ENCODE measurements at regions not wholly inside any gene's neighbourhood (a gene's known extent, or its start where the extent isn't known, plus 50 kb on each side); places are given as distances from the start of the nearest gene placed in this dataset.

GRCh38 chr6:54717849-54718455 lies 128.6 kb upstream of the FAM83B start:
- peak in 2 of 3 donors; percentile 21 to 29 for DNase-seq

GRCh38 chr6:54718541-54719023 lies 128.0 kb upstream of the FAM83B start:
- no peak for DNase-seq

- peak in 2 of 3 donors; percentile 17 to 45 for DNase-seq
Observed at GRCh38 chr6:54719131-54719530, 127.4 kb upstream of the FAM83B start.

GRCh38 chr6:54719633-54720032 lies 126.9 kb upstream of the FAM83B start:
- DNase-seq, result no peak

GRCh38 chr6:54722328-54722727 lies 124.2 kb upstream of the FAM83B start:
- DNase-seq, result no peak

- DNase-seq, result no peak
Observed at GRCh38 chr6:54729716-54730115, 116.9 kb upstream of the FAM83B start.

GRCh38 chr6:54730767-54731630 lies 115.6 kb upstream of the FAM83B start:
- no peak for DNase-seq

- DNase-seq, result no peak
Observed at GRCh38 chr6:54737247-54737646, 109.3 kb upstream of the FAM83B start.

- DNase-seq, result no peak
Observed at GRCh38 chr6:54747955-54748354, 98.6 kb upstream of the FAM83B start.

GRCh38 chr6:54754406-54754805 lies 92.2 kb upstream of the FAM83B start:
- DNase-seq, result no peak

GRCh38 chr6:54758340-54758739 lies 88.2 kb upstream of the FAM83B start:
- DNase-seq, result no peak

- no peak for DNase-seq
Observed at GRCh38 chr6:54768494-54768893, 78.1 kb upstream of the FAM83B start.

- DNase-seq, result no peak
Observed at GRCh38 chr6:54770328-54770727, 76.2 kb upstream of the FAM83B start.

- DNase-seq, result no peak
Observed at GRCh38 chr6:54771968-54772367, 74.6 kb upstream of the FAM83B start.

GRCh38 chr6:54772610-54773009 lies 74.0 kb upstream of the FAM83B start:
- no peak for DNase-seq

- peak in 1 of 3 donors; percentile 26 for DNase-seq
Observed at GRCh38 chr6:54775576-54775975, 71.0 kb upstream of the FAM83B start.

- no peak for DNase-seq
Observed at GRCh38 chr6:54776891-54777290, 69.7 kb upstream of the FAM83B start.

- DNase-seq, result no peak
Observed at GRCh38 chr6:54778731-54779130, 67.8 kb upstream of the FAM83B start.

- no peak for DNase-seq
Observed at GRCh38 chr6:54784011-54784410, 62.6 kb upstream of the FAM83B start.

GRCh38 chr6:54786154-54786553 lies 60.4 kb upstream of the FAM83B start:
- DNase-seq, result no peak

- DNase-seq, result no peak
Observed at GRCh38 chr6:54787825-54788224, 58.7 kb upstream of the FAM83B start.
